HG02678 (cell line): ENCODE measurements at regions not wholly inside any gene's neighbourhood (a gene's known extent, or its start where the extent isn't known, plus 50 kb on each side); places are given as distances from the start of the nearest gene placed in this dataset.

ENCODE experiments used
- ATAC-seq: cut with Tn5 transposase; IDR thresholded peaks from one replicate; pipeline ENCODE4 v1.9.1; 2021; ENCODE audit warnings: mild to moderate bottlenecking, moderate library complexity; ENCODE audit not compliant: unreplicated experiment

GRCh38 chr3:13249664-13250390 lies 170.3 kb downstream of the NUP210 start:
- no peak for ATAC-seq

GRCh38 chr3:13248640-13249039 lies 171.5 kb downstream of the NUP210 start:
- ATAC-seq = no peak

- ATAC-seq = no peak
Observed at GRCh38 chr3:13245615-13245978, 172.4 kb upstream of the IQSEC1 start.

GRCh38 chr3:13243586-13243985 lies 170.4 kb upstream of the IQSEC1 start:
- no peak for ATAC-seq

GRCh38 chr3:13242364-13242737 lies 169.1 kb upstream of the IQSEC1 start:
- ATAC-seq = no peak

- no peak for ATAC-seq
Observed at GRCh38 chr3:13241621-13242363, 168.6 kb upstream of the IQSEC1 start.

GRCh38 chr3:13240928-13241618 lies 167.8 kb upstream of the IQSEC1 start:
- ATAC-seq = no peak

- ATAC-seq = no peak
Observed at GRCh38 chr3:13239467-13239760, 166.2 kb upstream of the IQSEC1 start.

- ATAC-seq = no peak
Observed at GRCh38 chr3:13238687-13239466, 165.6 kb upstream of the IQSEC1 start.

- no peak for ATAC-seq
Observed at GRCh38 chr3:13237776-13238490, 164.7 kb upstream of the IQSEC1 start.

- no peak for ATAC-seq
Observed at GRCh38 chr3:13236557-13237173, 163.4 kb upstream of the IQSEC1 start.

- ATAC-seq = no peak
Observed at GRCh38 chr3:13235897-13236296, 162.7 kb upstream of the IQSEC1 start.

- no peak for ATAC-seq
Observed at GRCh38 chr3:13235079-13235478, 161.8 kb upstream of the IQSEC1 start.

GRCh38 chr3:13234666-13235065 lies 161.4 kb upstream of the IQSEC1 start:
- ATAC-seq = no peak

GRCh38 chr3:13233487-13234485 lies 160.6 kb upstream of the IQSEC1 start:
- ATAC-seq = no peak

GRCh38 chr3:13231781-13232666 lies 158.8 kb upstream of the IQSEC1 start:
- ATAC-seq = no peak

GRCh38 chr3:13229273-13229949 lies 156.2 kb upstream of the IQSEC1 start:
- no peak for ATAC-seq

- ATAC-seq = no peak
Observed at GRCh38 chr3:13228584-13228983, 155.4 kb upstream of the IQSEC1 start.
